HepG2 (cell line): ENCODE measurements at regions not wholly inside any gene's neighbourhood (a gene's known extent, or its start where the extent isn't known, plus 50 kb on each side); places are given as distances from the start of the nearest gene placed in this dataset.

Source experiments
- ATAC-seq: fragments of 200-7000 bp; cut with Tn5 transposase; 3 replicates; pipeline ENCODE4 v1.9.1; 2020; ENCODE audit warnings: mild to moderate bottlenecking, moderate library complexity
- BruUV-seq: library from RNA; stranded (reverse); fragments of 400-500 nt; replicated peaks from 2 replicates; lab custom pipeline; 2021; lab: Mats Ljungman, UMichigan
- CTCF ChIA-PET: fragments of 300-600 bp; formaldehyde crosslinking; extraction: SDS; loops from one replicate; lab custom pipeline; 2021; ENCODE audit warnings: low total read pairs, inconsistent platforms, low intra/inter-chr PET ratio; lab: Yijun Ruan, JAX
- POLR2A ChIA-PET: fragments of 350-600 bp; sonication (Branson Sonifier 250); formaldehyde crosslinking; loops from one replicate; lab custom pipeline; 2020; ENCODE audit warnings: antibody characterized with exemption, inconsistent platforms; lab: Yijun Ruan, JAX
- DNase-seq: peaks from one replicate; pipeline ENCODE4 v3.0.0-alpha.2; 2015; ENCODE audit warnings: low spot score
- FAIRE-seq: peaks from 3 replicates; lab custom pipeline; 2011; peaks lifted over from hg19 to GRCh38; lab: Jason Lieb, UNC
- H2AFZ ChIP-seq: one replicate; pipeline ENCODE4 v1.6.1; 2011; ENCODE audit warnings: low read length, inconsistent platforms
- H3K27ac ChIP-seq: fragments of 300-600 bp; 3 replicates; pipeline ENCODE4 v1.8.0; 2011; ENCODE audit warnings: mixed run types, mild to moderate bottlenecking, mixed read lengths, low read length, inconsistent platforms; ENCODE audit not compliant: insufficient read depth; ENCODE audit errors: extremely low read length
- H3K27me3 ChIP-seq, 2 experiments: fragments of 200-600 bp in 1 of 2; 2 replicates in 1 of 2; 3 replicates in 1 of 2; pipeline versions ENCODE4 v1.6.0 to v1.8.0; 2011; ENCODE audit warnings: low read length in 2 of 2, mild to moderate bottlenecking in 2 of 2, moderate library complexity in 2 of 2, inconsistent platforms in 1 of 2; ENCODE audit not compliant: insufficient read depth in 2 of 2, control insufficient read depth in 1 of 2
- H3K36me3 ChIP-seq, 2 experiments: fragments of 200-600 bp in 1 of 2; replicated peaks in 1 of 2; 2 replicates in 1 of 2; 3 replicates in 1 of 2; pipeline versions ENCODE4 v1.5.1 to v1.8.0; 2011; ENCODE audit warnings: low read length in 2 of 2, inconsistent platforms in 1 of 2; ENCODE audit not compliant: insufficient read depth in 2 of 2, control insufficient read depth in 1 of 2
- H3K4me1 ChIP-seq: 2 replicates; pipeline ENCODE4 v1.5.1; 2012; ENCODE audit warnings: low read length, inconsistent platforms; ENCODE audit not compliant: insufficient read depth
- H3K4me2 ChIP-seq: 2 replicates; pipeline ENCODE4 v1.6.0; 2011; ENCODE audit warnings: low read depth, low read length, inconsistent platforms
- H3K4me3 ChIP-seq, 3 experiments: fragments of 200-600 bp in 1 of 3; sonication (generic), shearing (Covaris generic) in 1 of 3; replicated peaks in 1 of 3; 2 replicates each; pipeline ENCODE4 v1.5.1; 2011 to 2016; ENCODE audit warnings: low read length in 3 of 3, inconsistent platforms in 2 of 3, low read depth in 2 of 3, mild to moderate bottlenecking in 2 of 3, control low read depth in 1 of 3, mixed read lengths in 1 of 3; ENCODE audit not compliant: insufficient read depth in 1 of 3
- H3K79me2 ChIP-seq: one replicate; pipeline ENCODE4 v1.6.1; 2011; ENCODE audit warnings: low read length, inconsistent platforms; ENCODE audit not compliant: insufficient read depth
- H3K9ac ChIP-seq: 2 replicates; pipeline ENCODE4 v1.6.0; 2011; ENCODE audit warnings: mild to moderate bottlenecking, low read depth, low read length, inconsistent platforms; ENCODE audit not compliant: insufficient read depth
- H3K9me3 ChIP-seq: 2 replicates; pipeline ENCODE4 v1.5.1; 2012; ENCODE audit warnings: mild to moderate bottlenecking, low read length
- H4K20me1 ChIP-seq: 2 replicates; pipeline ENCODE4 v1.6.0; 2011; ENCODE audit warnings: inconsistent platforms, mild to moderate bottlenecking, low read length, moderate library complexity; ENCODE audit not compliant: insufficient read depth
- CEBPB ChIP-seq: IDR thresholded peaks from 2 replicates; pipeline ENCODE4 v1.6.1; 2011; ENCODE audit warnings: low read depth, low read length, improper control_type of control experiment, borderline replicate concordance
- FOXO1 ChIP-seq: sonication (generic); formaldehyde crosslinking; IDR thresholded peaks from 2 replicates; pipeline ENCODE4 v1.4.0; 2020; ENCODE audit warnings: missing genetic modification reagents
- HOXD1 ChIP-seq: sonication (generic); formaldehyde crosslinking; IDR thresholded peaks from 2 replicates; pipeline ENCODE4 v1.5.0; 2020; ENCODE audit warnings: missing genetic modification reagents
- MXD1 ChIP-seq: sonication (generic); formaldehyde crosslinking; IDR thresholded peaks from 2 replicates; pipeline ENCODE4 v1.4.0; 2020; ENCODE audit warnings: mild to moderate bottlenecking, missing genetic modification reagents
- PCBP2 ChIP-seq: fragments of 200-400 bp; formaldehyde crosslinking; optimal IDR thresholded peaks from 2 replicates; pipeline ENCODE3; 2018; ENCODE audit warnings: low read length, low read depth; ENCODE audit not compliant: poor library complexity, severe bottlenecking
- SMARCE1 ChIP-seq: fragments of 450-650 bp; IDR thresholded peaks from 2 replicates; pipeline ENCODE4 v1.6.1; 2017; ENCODE audit warnings: borderline replicate concordance
- TFDP2 ChIP-seq: sonication (generic); formaldehyde crosslinking; IDR thresholded peaks from 2 replicates; pipeline ENCODE4 v1.4.0; 2020; ENCODE audit warnings: missing genetic modification reagents
- U2AF1 ChIP-seq: fragments of 200-400 bp; formaldehyde crosslinking; optimal IDR thresholded peaks from 2 replicates; pipeline ENCODE3; 2017; ENCODE audit warnings: mild to moderate bottlenecking, low read depth, low read length
- YEATS2 ChIP-seq: sonication (generic); formaldehyde crosslinking; IDR thresholded peaks from 2 replicates; pipeline ENCODE4 v1.4.0; 2020; ENCODE audit warnings: missing genetic modification reagents, borderline replicate concordance
- ZNF674 ChIP-seq: sonication (generic); formaldehyde crosslinking; IDR thresholded peaks from 2 replicates; pipeline ENCODE4 v1.5.0; 2020; ENCODE audit warnings: low read depth, mild to moderate bottlenecking, missing genetic modification reagents
- ZNF710 ChIP-seq: sonication (generic); formaldehyde crosslinking; IDR thresholded peaks from 2 replicates; pipeline ENCODE4 v1.5.0; 2020; ENCODE audit warnings: mild to moderate bottlenecking, missing genetic modification reagents, borderline replicate concordance
- WGBS: methylation state at CpG from one replicate; pipeline ENCODE4 v1.1.6; 2017; ENCODE audit warnings: low lambda C conversion rate; 5-methylcytosine and 5-hydroxymethylcytosine counted together
- in situ Hi-C: cut with HindIII; loops from 2 replicates; pipeline ENCODE4 v1.10.0; 2017; ENCODE audit warnings: low pct_unique_long_range_greater_than_20kb; ENCODE audit not compliant: extremely low pct_ligation_motif_present
- intact Hi-C: fragments of 100-400 bp; cut with micrococcal nuclease; formaldehyde crosslinking; loops from one replicate; pipeline ENCODE4 v1.10.0; 2022; ENCODE audit not compliant: unreplicated experiment

- no TSS peak for BruUV-seq
- CTCF ChIA-PET = no interaction called here
- TF ChIP-seq ZNF674 (no peak), FOXO1 (CRISPR knock-in tag) (no peak), SMARCE1 (no peak), ZNF710 (CRISPR knock-in tag) (no peak)
- TF ChIP-seq, all 625 proteins: peak for 0
- no peaks in the 10 kb centered on the region for H3K36me3 ChIP-seq
- DNase-seq = no peak
- no peaks in the 10 kb centered on the region for H3K79me2 ChIP-seq
- peaks cover 99% of the 10 kb centered on the region for H3K9me3 ChIP-seq
- no peak overlapping the region for H2AFZ ChIP-seq
- no peak overlapping the region for H3K9ac ChIP-seq
- FAIRE-seq = no peak
- WGBS = 0% methylated on average over 4 of the region's 4 CpGs
- ATAC-seq = no peak
- H4K20me1 ChIP-seq = no peaks in the 10 kb centered on the region
- POLR2A ChIA-PET = no interaction called here
- H3K4me3 ChIP-seq = no peak overlapping the region
- H3K27ac ChIP-seq = no peak overlapping the region
- H3K4me1 ChIP-seq = no peaks in the 10 kb centered on the region
- H3K27me3 ChIP-seq = no peaks in the 10 kb centered on the region
- intact Hi-C loops (no loop called here), in situ Hi-C loops (no loop called here)
- H3K4me2 ChIP-seq = no peak overlapping the region
These were observed 1523.2 kb downstream of the UQCRFS1 start for GRCh38 chr19:27689734-27690241.

GRCh38 chr19:27684293-27684692, 1528.7 kb downstream of the UQCRFS1 start:
- Histone ChIP-seq H3K27me3 (no peaks in the 10 kb centered on the region), H3K4me2 (no peak overlapping the region), H3K27ac (no peak overlapping the region), H4K20me1 (no peaks in the 10 kb centered on the region), H3K9me3 (peaks cover 91% of the 10 kb centered on the region), H2AFZ (no peak overlapping the region), H3K4me3 (no peak overlapping the region), H3K9ac (no peak overlapping the region), H3K79me2 (no peaks in the 10 kb centered on the region), H3K4me1 (no peaks in the 10 kb centered on the region), H3K36me3 (no peaks in the 10 kb centered on the region)
- FAIRE-seq = no peak
- intact Hi-C loops = no loop called here
- CTCF ChIA-PET = no interaction called here
- DNase-seq = no peak
- no TSS peak for BruUV-seq
- in situ Hi-C loops = no loop called here
- POLR2A ChIA-PET = no interaction called here
- 40% methylated on average over 2 of the region's 2 CpGs for WGBS
- no peak for TF ChIP-seq TFDP2 (CRISPR knock-in tag)
- no peak for TF ChIP-seq U2AF1
- no peak for TF ChIP-seq CEBPB
- no peak for TF ChIP-seq YEATS2 (CRISPR knock-in tag)
- no peak for TF ChIP-seq HOXD1 (CRISPR knock-in tag)
- TF ChIP-seq MXD1 (CRISPR knock-in tag) = no peak
- TF ChIP-seq PCBP2 = no peak
- ATAC-seq = no peak
